ENCODE measurements at regions not wholly inside any gene's neighbourhood (a gene's known extent, or its start where the extent isn't known, plus 50 kb on each side); places are given as distances from the start of the nearest gene placed in this dataset.

GRCh38 chr11:19400296-19400695, 159.6 kb upstream of the E2F8 start:
- H3K36me3 ChIP-seq (ENCODE audit: insufficient read depth, low read length) = no peaks in the 10 kb centered on the region
- TF ChIP-seq CTCF (IDR thresholded peaks at IDR 0.05; ENCODE audit: low read length) (no peak), EZH2 (IDR thresholded peaks at IDR 0.05; ENCODE audit: borderline replicate concordance, low read length) (no peak)

GRCh38 chr11:19398772-19399527, 158.2 kb upstream of the E2F8 start:
- Histone ChIP-seq H3K9me2 (ENCODE audit: low read depth, low read length) (no peaks in the 10 kb centered on the region), H3K4me2 (ENCODE audit: low read length) (no peak overlapping the region), H4K20me1 (ENCODE audit: insufficient read depth, low read length) (no peaks in the 10 kb centered on the region), H2AFZ (ENCODE audit: low read length) (no peak overlapping the region), H3K4me1 (ENCODE audit: insufficient read depth, low read length, severe bottlenecking) (no peaks in the 10 kb centered on the region), H3K79me2 (ENCODE audit: insufficient read depth, low read length) (no peaks in the 10 kb centered on the region), H3K9ac (ENCODE audit: low read length) (no peak overlapping the region), H3K27me3 (ENCODE audit: insufficient read depth, low read length) (no peaks in the 10 kb centered on the region), H3K9me3 (ENCODE audit: low read length) (no peaks in the 10 kb centered on the region), H3K4me3 (ENCODE audit: low read depth, low read length, poor library complexity, severe bottlenecking) (no peak overlapping the region), H3K27ac (ENCODE audit: low read depth, low read length, poor library complexity, severe bottlenecking) (no peak overlapping the region), H3K36me3 (ENCODE audit: insufficient read depth, low read length) (no peaks in the 10 kb centered on the region), H3F3A (ENCODE audit: insufficient read depth, low read length) (no peaks in the 10 kb centered on the region)
- no peak for TF ChIP-seq EZH2 (IDR thresholded peaks at IDR 0.05; ENCODE audit: borderline replicate concordance, low read length)
- no peak for TF ChIP-seq CTCF (IDR thresholded peaks at IDR 0.05; ENCODE audit: low read length)

More at GRCh38 chr11:19400296-19400695, 159.6 kb upstream of the E2F8 start:
- Histone ChIP-seq H3F3A (ENCODE audit: insufficient read depth, low read length) (no peaks in the 10 kb centered on the region), H3K4me3 (ENCODE audit: low read depth, low read length, poor library complexity, severe bottlenecking) (no peak overlapping the region), H2AFZ (ENCODE audit: low read length) (no peak overlapping the region), H3K9me3 (ENCODE audit: low read length) (no peaks in the 10 kb centered on the region), H4K20me1 (ENCODE audit: insufficient read depth, low read length) (no peaks in the 10 kb centered on the region), H3K79me2 (ENCODE audit: insufficient read depth, low read length) (no peaks in the 10 kb centered on the region), H3K27ac (ENCODE audit: low read depth, low read length, poor library complexity, severe bottlenecking) (no peak overlapping the region), H3K9ac (ENCODE audit: low read length) (no peak overlapping the region), H3K27me3 (ENCODE audit: insufficient read depth, low read length) (no peaks in the 10 kb centered on the region), H3K9me2 (ENCODE audit: low read depth, low read length) (no peaks in the 10 kb centered on the region), H3K4me2 (ENCODE audit: low read length) (no peak overlapping the region), H3K4me1 (ENCODE audit: insufficient read depth, low read length, severe bottlenecking) (no peaks in the 10 kb centered on the region)

- Histone ChIP-seq H3K9me3 (ENCODE audit: low read length) (no peaks in the 10 kb centered on the region), H3K4me3 (ENCODE audit: low read depth, low read length, poor library complexity, severe bottlenecking) (no peak overlapping the region), H3K36me3 (ENCODE audit: insufficient read depth, low read length) (no peaks in the 10 kb centered on the region), H3K27me3 (ENCODE audit: insufficient read depth, low read length) (no peaks in the 10 kb centered on the region), H3K4me2 (ENCODE audit: low read length) (no peak overlapping the region), H3K4me1 (ENCODE audit: insufficient read depth, low read length, severe bottlenecking) (no peaks in the 10 kb centered on the region), H3K9ac (ENCODE audit: low read length) (no peak overlapping the region), H2AFZ (ENCODE audit: low read length) (no peak overlapping the region), H3K9me2 (ENCODE audit: low read depth, low read length) (no peaks in the 10 kb centered on the region), H4K20me1 (ENCODE audit: insufficient read depth, low read length) (no peaks in the 10 kb centered on the region), H3F3A (ENCODE audit: insufficient read depth, low read length) (no peaks in the 10 kb centered on the region), H3K27ac (ENCODE audit: low read depth, low read length, poor library complexity, severe bottlenecking) (no peak overlapping the region), H3K79me2 (ENCODE audit: insufficient read depth, low read length) (no peaks in the 10 kb centered on the region)
- TF ChIP-seq EZH2 (IDR thresholded peaks at IDR 0.05; ENCODE audit: borderline replicate concordance, low read length) (no peak), CTCF (IDR thresholded peaks at IDR 0.05; ENCODE audit: low read length) (no peak)
Observed at GRCh38 chr11:19398273-19398672, 157.5 kb upstream of the E2F8 start.

Data from OCI-LY1 (cell line).